DMS153 (cell line): ENCODE measurements at regions not wholly inside any gene's neighbourhood (a gene's known extent, or its start where the extent isn't known, plus 50 kb on each side); places are given as distances from the start of the nearest gene placed in this dataset.

Experiments
- DNase-seq: peaks from one replicate; lab custom pipeline; 2025; lab: John Stamatoyannopoulos, UW

GRCh38 chr1:36721261-36721660 is 238.5 kb upstream of the CSF3R start:
- DNase-seq = no peak

- DNase-seq = no peak
Observed at GRCh38 chr1:36717431-36717830, 234.7 kb upstream of the CSF3R start.

GRCh38 chr1:36715797-36716196 is 233.1 kb upstream of the CSF3R start:
- DNase-seq = no peak

GRCh38 chr1:36714301-36714700 is 231.6 kb upstream of the CSF3R start:
- no peak for DNase-seq

- DNase-seq = no peak
Observed at GRCh38 chr1:36711480-36711879, 228.8 kb upstream of the CSF3R start.

GRCh38 chr1:36710951-36711350 is 228.2 kb upstream of the CSF3R start:
- DNase-seq = no peak

GRCh38 chr1:36709869-36710481 is 227.3 kb upstream of the CSF3R start:
- DNase-seq = no peak

GRCh38 chr1:36708587-36708986 is 225.9 kb upstream of the CSF3R start:
- DNase-seq = no peak

- DNase-seq = no peak
Observed at GRCh38 chr1:36707221-36707620, 224.5 kb upstream of the CSF3R start.

GRCh38 chr1:36706416-36706815 is 223.7 kb upstream of the CSF3R start:
- DNase-seq = no peak

- DNase-seq = peak; percentile 62
Observed at GRCh38 chr1:36705629-36706028, 222.9 kb upstream of the CSF3R start.

GRCh38 chr1:36703526-36704208 is 221.0 kb upstream of the CSF3R start:
- peak; percentile 94 for DNase-seq

- no peak for DNase-seq
Observed at GRCh38 chr1:36702963-36703362, 220.2 kb upstream of the CSF3R start.

GRCh38 chr1:36699113-36699911 is 216.6 kb upstream of the CSF3R start:
- DNase-seq = no peak

GRCh38 chr1:36697836-36698605 is 215.3 kb upstream of the CSF3R start:
- DNase-seq = no peak

GRCh38 chr1:36696261-36696940 is 213.7 kb upstream of the CSF3R start:
- DNase-seq = no peak

GRCh38 chr1:36693603-36694002 is 210.9 kb upstream of the CSF3R start:
- DNase-seq = no peak

- DNase-seq = no peak
Observed at GRCh38 chr1:36693161-36693525, 210.4 kb upstream of the CSF3R start.

- no peak for DNase-seq
Observed at GRCh38 chr1:36692465-36693160, 209.9 kb upstream of the CSF3R start.

- DNase-seq = no peak
Observed at GRCh38 chr1:36691374-36691773, 208.7 kb upstream of the CSF3R start.

GRCh38 chr1:36689992-36690391 is 207.3 kb upstream of the CSF3R start:
- DNase-seq = peak; percentile 49
